ENCODE measurements at regions not wholly inside any gene's neighbourhood (a gene's known extent, or its start where the extent isn't known, plus 50 kb on each side); places are given as distances from the start of the nearest gene placed in this dataset.
"Not testable (repeated sequence)": the region's sequence is repeated elsewhere in the genome, so short reads cannot be mapped to it uniquely, and the experiment has no call there.

GRCh38 chr4:108433832-108434231, 186.5 kb upstream of the RPL34 start:
- H3K4me3 ChIP-seq = no peak overlapping the region
- intact Hi-C loops (cut with DNase I) = no loop called here
- DNase-seq = peak; percentile 25
- H3K9me3 ChIP-seq = no peaks in the 10 kb centered on the region
- no peaks in the 10 kb centered on the region for H3K27me3 ChIP-seq
- H3K36me3 ChIP-seq = no peaks in the 10 kb centered on the region
- TF ChIP-seq CTCF (IDR thresholded peaks at IDR 0.05) = no peak
- no peaks in the 10 kb centered on the region for H3K4me1 ChIP-seq
- H3K27ac ChIP-seq = no peak overlapping the region
- H3K9ac ChIP-seq (ENCODE audit: low read depth in 2 of 2, low read length in 2 of 2) = no peak overlapping the region

GRCh38 chr4:108433394-108433793, 187.0 kb upstream of the RPL34 start:
- H3K27ac ChIP-seq; DNase-seq; H3K27me3 ChIP-seq; H3K4me1 ChIP-seq; intact Hi-C loops (cut with DNase I); H3K4me3 ChIP-seq; H3K9ac ChIP-seq (ENCODE audit: low read depth in 2 of 2, low read length in 2 of 2); H3K9me3 ChIP-seq; H3K36me3 ChIP-seq: not testable (repeated sequence)

DNA sequence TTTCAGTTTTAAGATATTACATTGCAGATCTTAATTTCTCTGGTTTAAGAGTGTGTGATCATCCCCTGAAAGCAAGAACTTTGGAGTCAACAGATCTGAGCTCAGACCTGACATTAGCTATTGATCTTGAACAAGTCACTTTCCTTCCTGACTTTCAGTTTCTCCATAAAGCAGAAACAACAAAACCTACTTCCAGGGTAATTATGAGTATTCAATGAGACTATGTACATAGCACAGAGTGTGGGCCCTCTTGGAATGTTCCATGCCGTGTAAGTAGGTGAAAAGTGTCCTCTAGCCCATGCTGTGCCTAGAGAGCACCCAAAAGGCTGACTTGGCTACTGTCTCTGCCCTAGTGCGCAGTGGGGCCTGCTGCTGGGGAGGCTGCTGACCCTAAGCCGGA, 188.0 kb upstream of the RPL34 start:
- no peak for DNase-seq
- Histone ChIP-seq H3K27me3 (no peaks in the 10 kb centered on the region), H3K4me3 (no peak overlapping the region), H3K27ac (no peak overlapping the region), H3K36me3 (no peaks in the 10 kb centered on the region), H3K9ac (ENCODE audit: low read depth in 2 of 2, low read length in 2 of 2) (no peak overlapping the region), H3K4me1 (no peaks in the 10 kb centered on the region), H3K9me3 (no peaks in the 10 kb centered on the region)
- intact Hi-C loops (cut with DNase I) = no loop called here
- no peak for TF ChIP-seq CTCF (IDR thresholded peaks at IDR 0.05)

- no peaks in the 10 kb centered on the region for H3K36me3 ChIP-seq
- no peak overlapping the region for H3K27ac ChIP-seq
- no peak for TF ChIP-seq CTCF (IDR thresholded peaks at IDR 0.05)
- no peak for DNase-seq
- H3K4me1 ChIP-seq = no peaks in the 10 kb centered on the region
- no peak overlapping the region for H3K4me3 ChIP-seq
- no peaks in the 10 kb centered on the region for H3K27me3 ChIP-seq
- no peak overlapping the region for H3K9ac ChIP-seq (ENCODE audit: low read depth in 2 of 2, low read length in 2 of 2)
- intact Hi-C loops (cut with DNase I) = no loop called here
- no peaks in the 10 kb centered on the region for H3K9me3 ChIP-seq
These were observed 188.4 kb upstream of the RPL34 start for GRCh38 chr4:108431986-108432385.

- intact Hi-C loops (cut with DNase I) = no loop called here
- DNase-seq = no peak
- no peak for TF ChIP-seq CTCF (IDR thresholded peaks at IDR 0.05)
- Histone ChIP-seq H3K27me3 (no peaks in the 10 kb centered on the region), H3K4me3 (no peak overlapping the region), H3K27ac (no peak overlapping the region), H3K4me1 (no peaks in the 10 kb centered on the region), H3K9me3 (no peaks in the 10 kb centered on the region), H3K36me3 (no peaks in the 10 kb centered on the region), H3K9ac (ENCODE audit: low read depth in 2 of 2, low read length in 2 of 2) (no peak overlapping the region)
These were observed 189.5 kb upstream of the RPL34 start for GRCh38 chr4:108430921-108431320.

GRCh38 chr4:108429662-108430061, 190.7 kb upstream of the RPL34 start:
- no peaks in the 10 kb centered on the region for H3K4me1 ChIP-seq
- H3K9me3 ChIP-seq = no peaks in the 10 kb centered on the region
- H3K9ac ChIP-seq (ENCODE audit: low read depth in 2 of 2, low read length in 2 of 2) = no peak overlapping the region
- H3K27me3 ChIP-seq = no peaks in the 10 kb centered on the region
- no peak for DNase-seq
- H3K36me3 ChIP-seq = no peaks in the 10 kb centered on the region
- no peak overlapping the region for H3K27ac ChIP-seq
- H3K4me3 ChIP-seq = no peak overlapping the region
- intact Hi-C loops (cut with DNase I) = no loop called here
- TF ChIP-seq CTCF (IDR thresholded peaks at IDR 0.05) = no peak

All from colonic mucosa (tissue), 4 donors.